HG03354 (cell line): ENCODE measurements at regions not wholly inside any gene's neighbourhood (a gene's known extent, or its start where the extent isn't known, plus 50 kb on each side); places are given as distances from the start of the nearest gene placed in this dataset.

ENCODE experiments used
- ATAC-seq: cut with Tn5 transposase; IDR thresholded peaks from one replicate; pipeline ENCODE4 v1.9.1; 2021; ENCODE audit warnings: mild to moderate bottlenecking; ENCODE audit not compliant: unreplicated experiment, poor library complexity, severe bottlenecking

DNA sequence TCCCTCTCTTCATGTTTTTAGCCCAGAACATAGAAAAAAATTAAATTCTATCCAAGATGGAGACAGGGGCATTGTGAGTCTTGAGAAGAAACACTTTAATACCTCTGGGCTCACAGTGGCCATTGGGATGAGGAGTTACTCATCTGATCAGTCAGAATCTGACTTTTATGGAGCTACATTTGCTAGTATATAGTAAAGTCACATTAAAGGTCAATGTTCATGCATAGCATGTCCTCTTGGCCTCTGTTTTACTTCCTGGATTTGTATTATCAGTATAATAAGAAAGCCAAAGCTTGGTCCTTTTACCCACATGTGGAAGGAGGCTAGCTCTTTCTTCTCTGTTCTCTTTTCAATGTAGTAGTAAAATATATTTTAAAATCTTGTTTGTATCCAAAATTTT is 93.6 kb upstream of the CNOT2 start:
- ATAC-seq = no peak

DNA sequence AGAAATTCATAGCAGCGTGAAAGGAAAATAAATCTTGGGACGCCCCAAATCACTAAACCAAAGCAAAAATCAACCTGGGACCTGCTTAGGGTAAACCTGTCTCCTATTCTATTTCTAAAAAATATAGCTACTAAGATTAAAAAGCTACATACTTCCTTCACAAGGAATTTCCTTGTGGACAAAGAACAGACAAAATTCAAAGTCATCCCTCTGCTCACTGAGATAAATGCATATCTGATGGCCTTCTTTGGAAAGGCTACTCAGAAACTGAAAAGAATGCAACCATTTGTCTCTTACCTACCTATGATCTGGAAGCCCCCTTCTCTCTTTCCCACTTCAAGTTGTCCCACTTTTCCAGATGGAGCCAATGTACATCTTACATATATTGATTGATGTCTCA is 93.0 kb upstream of the CNOT2 start:
- ATAC-seq = no peak

DNA sequence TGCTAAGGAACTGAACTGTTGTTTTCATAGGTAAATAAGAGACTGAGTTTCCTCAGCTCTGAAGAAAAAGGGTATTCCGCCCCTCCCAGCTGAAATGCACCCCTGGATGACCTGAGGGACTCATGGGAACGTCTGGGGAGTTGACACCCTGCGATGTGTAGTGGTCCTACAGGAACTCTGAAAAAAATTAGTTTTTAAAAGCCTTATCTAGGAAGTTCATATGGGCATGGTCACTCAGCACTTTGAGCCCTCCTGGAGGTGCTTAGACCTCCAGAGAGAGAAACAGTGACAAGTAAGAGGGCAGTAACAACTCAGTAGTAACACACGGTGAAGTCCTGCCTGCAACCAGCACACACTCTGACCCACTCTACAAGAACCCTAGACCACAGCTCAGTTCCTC is 91.2 kb upstream of the CNOT2 start:
- no peak for ATAC-seq

DNA sequence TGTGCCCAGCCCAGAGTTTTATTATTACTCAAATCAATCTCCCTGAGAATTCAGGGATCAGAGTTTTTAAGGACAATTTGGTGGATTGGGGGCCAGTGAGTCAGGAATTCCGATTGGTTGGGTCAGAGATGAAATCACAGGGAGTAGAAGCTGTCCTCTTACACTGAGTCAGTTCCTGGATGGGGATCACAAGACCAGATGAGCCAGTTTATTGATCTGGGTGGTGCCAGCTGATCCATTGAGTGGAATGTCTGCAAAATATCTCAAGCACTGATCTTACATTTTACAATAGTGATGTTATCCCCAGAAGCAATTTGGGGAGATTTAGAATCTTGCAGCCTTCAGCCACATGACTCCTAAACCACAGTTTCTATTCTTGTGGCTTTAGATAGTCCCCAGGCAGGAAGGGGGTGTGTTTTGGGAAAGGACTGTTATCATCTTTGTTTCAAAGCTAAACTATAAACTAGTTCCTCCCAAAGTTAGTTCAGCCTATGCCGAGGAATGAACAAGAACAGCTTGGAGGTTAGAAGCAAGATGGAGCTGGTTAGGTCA is 89.1 kb upstream of the CNOT2 start:
- ATAC-seq = no peak

DNA sequence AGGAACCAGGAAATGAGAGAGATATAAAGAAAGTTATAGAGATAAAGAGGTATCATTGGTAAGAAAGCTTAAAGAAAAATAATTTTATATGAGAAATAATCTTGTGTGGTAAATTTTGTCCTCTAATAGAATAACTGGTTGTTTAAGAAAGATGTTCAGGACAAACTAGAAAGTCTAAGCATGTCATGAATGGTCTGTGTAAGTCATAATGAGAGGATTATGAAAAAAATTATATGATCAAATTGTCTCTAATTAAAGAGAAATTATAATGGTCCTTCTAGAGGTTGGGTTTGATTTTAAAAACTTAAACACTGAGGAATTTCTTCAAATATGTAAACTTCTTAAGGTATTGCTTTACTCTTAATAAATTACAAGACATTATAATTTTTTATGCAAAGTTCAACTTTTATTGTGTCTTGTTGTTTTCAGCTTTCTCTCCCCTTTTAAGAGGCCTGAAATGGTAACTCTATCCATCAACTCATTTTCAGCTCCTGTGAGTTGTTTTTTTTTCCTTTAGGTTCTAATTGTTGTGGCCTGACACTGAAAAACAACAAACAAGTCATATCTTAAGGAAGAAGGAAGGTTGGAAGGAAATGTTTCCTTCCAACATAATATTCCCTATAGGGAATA is 88.2 kb upstream of the CNOT2 start:
- no peak for ATAC-seq

DNA sequence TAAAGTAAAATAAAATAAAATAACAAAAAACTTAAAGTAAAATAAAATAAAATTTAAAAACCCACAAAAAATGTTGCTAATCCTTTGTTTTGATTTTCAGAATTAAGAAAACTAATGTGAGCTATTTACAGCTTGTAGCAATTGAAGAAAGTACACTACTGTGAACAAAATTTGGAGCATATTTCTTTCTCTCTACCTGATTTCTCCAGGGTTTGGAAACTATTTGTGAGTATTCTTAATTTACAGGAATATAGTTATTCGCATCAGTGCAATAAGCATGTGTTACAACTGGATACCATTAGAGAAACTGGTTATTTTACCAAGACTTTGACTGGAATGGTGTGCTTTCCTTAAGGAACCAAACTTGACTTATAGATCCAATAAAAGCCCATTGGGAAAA is 86.1 kb upstream of the CNOT2 start:
- ATAC-seq = no peak

DNA sequence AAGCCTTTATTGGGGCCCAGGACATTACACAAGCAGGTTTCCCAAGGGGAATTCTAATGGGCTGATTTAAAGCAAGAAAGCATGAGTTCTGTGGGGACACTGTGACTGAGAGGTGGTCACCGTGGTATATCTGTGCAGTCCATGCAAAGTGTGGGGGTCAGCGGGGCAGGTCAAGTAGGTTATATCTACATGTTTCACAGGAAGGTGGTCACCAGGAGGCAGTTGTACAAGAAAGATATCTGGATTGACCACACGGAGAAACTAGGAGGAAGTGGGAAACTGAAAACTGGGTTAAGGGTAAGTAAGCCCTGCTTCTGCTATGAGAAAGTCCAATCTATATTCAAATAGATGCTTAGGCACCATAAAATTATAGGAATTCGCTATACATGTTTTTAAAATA is 77.8 kb upstream of the CNOT2 start:
- ATAC-seq = no peak

DNA sequence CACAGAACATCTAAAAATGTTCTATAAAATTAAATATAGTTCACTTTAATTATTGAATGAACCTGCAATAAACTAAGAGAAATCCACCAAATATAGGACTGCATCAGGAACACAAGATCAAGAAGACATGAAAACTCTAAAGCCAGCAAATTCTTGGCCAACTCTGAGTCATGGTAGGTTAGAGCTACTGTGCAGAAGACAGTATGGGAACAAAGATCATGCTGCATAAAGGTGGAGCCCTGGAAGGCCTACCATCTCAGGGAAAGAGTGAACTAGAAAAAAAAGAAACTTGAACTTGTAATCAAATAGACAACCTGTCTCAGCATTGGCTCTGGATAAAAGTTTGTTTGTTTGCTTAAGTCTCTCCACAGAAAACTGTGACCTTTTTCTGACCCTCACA is 66.9 kb upstream of the CNOT2 start:
- ATAC-seq = no peak

DNA sequence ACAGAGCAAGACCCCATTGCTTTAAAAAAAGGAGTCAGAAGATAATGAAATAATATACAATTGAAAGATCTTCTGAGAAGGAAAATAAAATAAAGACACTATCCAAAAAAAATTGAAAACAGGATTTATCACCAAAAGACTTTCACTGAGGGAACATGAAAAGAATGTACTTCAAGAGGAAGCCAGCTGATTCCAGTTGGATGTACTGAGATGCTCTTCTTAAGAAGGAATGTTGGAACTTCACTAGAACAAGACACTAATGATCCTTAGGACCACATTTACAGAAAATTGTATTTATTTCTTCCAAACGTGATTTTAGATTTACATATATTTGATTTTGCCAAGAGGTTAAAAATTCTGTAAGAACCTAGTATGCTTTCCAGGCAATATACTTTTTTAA is 65.6 kb upstream of the CNOT2 start:
- ATAC-seq = no peak

DNA sequence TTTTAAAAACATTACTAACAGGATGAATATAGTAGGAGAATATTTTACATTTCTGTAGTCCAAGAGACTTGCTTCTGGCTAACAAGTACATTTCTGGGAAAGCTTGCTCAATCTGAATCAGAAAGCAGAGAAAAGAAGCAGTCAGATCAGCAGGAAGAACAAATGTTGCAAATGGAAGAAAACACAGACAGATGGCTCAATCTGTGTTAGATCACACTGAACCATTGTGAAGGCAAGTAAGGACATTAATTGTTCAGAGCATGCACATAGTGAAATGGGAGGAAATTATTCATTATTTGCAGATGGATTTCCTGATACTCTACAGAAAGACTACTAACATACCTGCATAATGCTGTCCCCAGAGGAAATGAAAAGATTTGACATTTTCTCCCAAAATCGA is 65.2 kb upstream of the CNOT2 start:
- no peak for ATAC-seq

DNA sequence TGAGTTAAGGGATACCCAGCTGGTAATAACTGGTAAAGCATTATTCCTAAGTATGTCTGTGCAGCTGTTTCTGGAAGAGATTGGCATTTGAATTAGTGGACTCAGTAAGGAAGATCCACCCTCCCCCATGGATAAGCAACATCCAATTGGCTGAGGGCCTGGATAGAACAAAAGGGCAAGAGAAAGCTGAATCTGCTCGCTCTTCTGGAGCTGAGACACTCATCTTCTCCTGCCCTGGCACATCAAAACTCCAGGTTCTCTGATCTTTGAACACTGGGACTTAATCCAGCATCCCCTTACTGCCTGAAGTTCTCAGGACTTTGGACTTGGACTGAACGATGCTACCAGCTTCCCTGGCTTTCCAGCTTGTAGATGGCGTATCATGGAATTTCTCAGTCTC is 63.1 kb upstream of the CNOT2 start:
- ATAC-seq = no peak

DNA sequence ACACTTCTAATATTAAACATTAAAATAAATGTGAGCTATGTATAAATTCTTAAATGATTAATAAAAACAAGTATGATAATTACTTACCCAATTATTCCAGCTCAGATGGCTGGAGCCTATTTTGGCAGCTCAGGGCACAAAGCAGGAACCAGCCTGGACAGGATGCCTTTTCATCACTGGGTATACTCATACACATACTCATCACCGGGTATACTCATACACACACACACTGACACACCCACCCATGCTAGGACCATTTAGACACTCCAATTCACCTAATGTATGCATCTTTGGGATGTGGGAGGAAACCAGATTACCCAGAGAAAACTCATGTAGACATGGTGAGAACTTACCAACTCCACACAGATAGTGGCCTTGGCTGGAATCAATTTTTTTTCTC is 57.9 kb upstream of the CNOT2 start:
- no peak for ATAC-seq

DNA sequence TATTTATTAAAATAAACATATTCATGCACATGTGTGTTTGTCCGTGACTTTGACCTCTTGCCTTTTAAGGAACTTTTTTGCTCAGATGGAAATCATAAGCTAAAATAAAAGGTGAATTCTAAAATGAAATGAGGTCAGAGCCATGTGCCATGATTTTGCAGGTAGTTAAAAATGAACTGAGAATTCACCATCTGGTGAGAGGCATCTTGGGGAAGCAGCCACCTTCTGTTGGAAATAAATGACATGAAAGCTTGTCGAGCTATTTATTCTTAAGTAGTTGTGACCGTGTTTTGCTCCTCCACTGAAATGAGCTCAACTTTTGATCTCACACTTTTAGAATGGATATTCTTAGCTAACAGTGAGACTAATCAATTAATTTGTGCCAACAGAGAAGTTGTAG is 56.8 kb upstream of the CNOT2 start:
- no peak for ATAC-seq

DNA sequence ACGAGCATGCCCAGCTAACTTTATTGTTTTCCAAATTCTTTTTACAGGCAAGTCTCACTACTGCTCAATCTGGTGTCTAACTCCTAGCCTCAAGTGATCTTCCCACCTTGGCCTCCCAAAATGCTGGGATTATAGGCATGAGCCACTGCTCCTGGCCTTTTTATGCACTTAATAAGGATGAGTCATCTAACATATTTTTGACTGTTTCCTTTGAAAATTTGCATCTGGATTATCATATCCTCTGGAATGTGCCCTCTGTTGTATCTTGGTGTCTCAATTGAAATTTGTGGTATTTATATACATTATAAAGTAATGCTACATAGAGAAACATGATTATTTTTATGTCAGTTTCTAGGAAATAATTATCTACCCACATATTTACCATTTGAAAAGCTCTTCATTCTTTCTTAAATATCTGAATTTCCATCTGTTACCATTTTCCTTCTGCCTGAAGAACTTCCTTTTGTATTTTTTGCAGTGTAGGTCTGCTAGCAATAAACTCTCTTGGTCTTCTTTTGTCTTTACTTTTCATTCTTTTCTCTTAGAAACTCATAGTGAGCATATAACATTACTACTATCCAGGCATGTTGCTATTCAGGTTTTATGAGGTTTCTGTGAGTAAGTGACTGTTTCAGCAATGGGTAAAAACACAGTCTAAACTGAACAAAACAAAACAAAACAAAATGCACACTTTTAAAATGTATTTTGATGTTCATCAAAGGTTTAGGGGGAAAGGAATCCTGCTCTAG is 52.8 kb upstream of the CNOT2 start:
- no peak for ATAC-seq
